LNCaP clone FGC (cell line): ENCODE measurements at regions not wholly inside any gene's neighbourhood (a gene's known extent, or its start where the extent isn't known, plus 50 kb on each side); places are given as distances from the start of the nearest gene placed in this dataset.
A peak's percentile ranks its signal among the peaks of the same experiment; 100 is the strongest.
"Not testable (repeated sequence)": the region's sequence is repeated elsewhere in the genome, so short reads cannot be mapped to it uniquely, and the experiment has no call there.

Experiments used
- DNase-seq: peaks from one replicate; pipeline ENCODE4 v3.0.0-alpha.2; 2011; ENCODE audit warnings: low read depth
- H3K4me3 ChIP-seq: 2 replicates; pipeline ENCODE4 v1.5.1; 2011; ENCODE audit warnings: mild to moderate bottlenecking, low read depth, low read length, control low read depth
- CTCF ChIP-seq: IDR thresholded peaks from 2 replicates; pipeline ENCODE4 v1.5.1; 2012; ENCODE audit warnings: mild to moderate bottlenecking; ENCODE audit not compliant: control insufficient read depth, insufficient read depth; ENCODE audit errors: extremely low read depth

- no peak for DNase-seq
- TF ChIP-seq CTCF, result no peak
- no peak overlapping the region for H3K4me3 ChIP-seq
These were observed 448.0 kb downstream of the KCNT2 start for GRCh38 chr1:196160066-196160795.

GRCh38 chr1:196155586-196155985, 452.7 kb downstream of the KCNT2 start:
- H3K4me3 ChIP-seq, result no peak overlapping the region
- no peak for DNase-seq
- TF ChIP-seq CTCF, result no peak

- DNase-seq, result no peak
- H3K4me3 ChIP-seq, result no peak overlapping the region
- no peak for TF ChIP-seq CTCF
These were observed 455.3 kb downstream of the KCNT2 start for GRCh38 chr1:196152975-196153374.

- no peak for TF ChIP-seq CTCF
- peak; percentile 30 for DNase-seq
- no peak overlapping the region for H3K4me3 ChIP-seq
These were observed 456.2 kb downstream of the KCNT2 start for GRCh38 chr1:196152086-196152485.

- DNase-seq, result peak; percentile 14
- peak; percentile 52 for TF ChIP-seq CTCF
- H3K4me3 ChIP-seq, result no peak overlapping the region
These were observed 459.8 kb downstream of the KCNT2 start for GRCh38 chr1:196148367-196148970.

GRCh38 chr1:196147530-196147929, 460.7 kb downstream of the KCNT2 start:
- no peak for TF ChIP-seq CTCF
- no peak for DNase-seq
- no peak overlapping the region for H3K4me3 ChIP-seq

GRCh38 chr1:196145151-196145550, 463.1 kb downstream of the KCNT2 start:
- not testable (repeated sequence) for H3K4me3 ChIP-seq, DNase-seq
